Right lobe of liver (tissue), 6 donors: ENCODE measurements at regions not wholly inside any gene's neighbourhood (a gene's known extent, or its start where the extent isn't known, plus 50 kb on each side); places are given as distances from the start of the nearest gene placed in this dataset.
"Not testable (repeated sequence)": the region's sequence is repeated elsewhere in the genome, so short reads cannot be mapped to it uniquely, and the experiment has no call there.

ENCODE experiments used
- ATAC-seq, 4 donors: fragments of 200-7000 bp; cut with Tn5 transposase; one replicate each; pipeline ENCODE4 v1.9.1; 2020; ENCODE audit warnings: mild to moderate bottlenecking in 4 of 4, moderate library complexity in 4 of 4
- DNase-seq, 3 donors: peaks; one replicate each; pipeline ENCODE4 v3.0.0-alpha.2; 2020
- H3K27ac ChIP-seq, 3 donors: fragments of 200-600 bp; one replicate each; pipeline ENCODE4 v1.8.0; 2022
- H3K27me3 ChIP-seq, 2 donors: fragments of 200-600 bp; one replicate each; pipeline ENCODE4 v1.8.0; 2022
- H3K36me3 ChIP-seq, 4 donors: fragments of 200-600 bp; sonication (generic) in 1 of 4; one replicate each; pipeline versions ENCODE4 v1.5.1 to v1.8.0; 2017 to 2022; ENCODE audit warnings: control low read depth in 1 of 4
- H3K4me1 ChIP-seq, 4 donors: fragments of 200-600 bp; sonication (generic) in 1 of 4; one replicate each; pipeline versions ENCODE4 v1.5.1 to v1.8.0; 2017 to 2022; ENCODE audit warnings: control low read depth in 1 of 4
- H3K4me3 ChIP-seq, 3 donors: fragments of 200-600 bp; one replicate each; pipeline ENCODE4 v1.8.0; 2022
- H3K9me3 ChIP-seq, 4 donors: fragments of 200-600 bp; sonication (generic) in 1 of 4; one replicate each; pipeline versions ENCODE4 v1.5.1 to v1.8.0; 2017 to 2022; ENCODE audit warnings: control low read depth in 1 of 4
- CTCF ChIP-seq, 4 donors: fragments of 200-600 bp in 3 of 4; fragments of 450-650 bp in 1 of 4; IDR thresholded peaks; one replicate each; pipeline versions ENCODE4 v1.5.1 to v1.8.0; 2016 to 2022; ENCODE audit warnings: antibody characterized with exemption in 4 of 4, mild to moderate bottlenecking in 2 of 4
- POLR2A ChIP-seq: fragments of 450-650 bp; IDR thresholded peaks from one replicate; pipeline ENCODE4 v1.6.1; 2017; ENCODE audit warnings: antibody characterized with exemption, mild to moderate bottlenecking
- WGBS: methylation state at CpG from one replicate; pipeline ENCODE4 v1.1.6; 2018; ENCODE audit warnings: low coverage, low lambda C conversion rate; ENCODE audit not compliant: insufficient coverage; ENCODE audit errors: missing lambda C conversion rate; 5-methylcytosine and 5-hydroxymethylcytosine counted together
- intact Hi-C, 2 donors: fragments of 100-400 bp; cut with DNase I; formaldehyde crosslinking; loops; one replicate each; pipeline versions ENCODE4 v1.11.2 to v1.14.1; 2022
- donor health status: DM: no; HTN: yes; CAD: no.
- donor health status: DM: no; HTN: no; CAD: no.
- donor health status: DM: no; HTN: no; CAD: no.
- donor health status: DM: no; HTN: yes; CAD: no.
- donor health status: DM: no; HTN: yes; CAD: no.

DNA sequence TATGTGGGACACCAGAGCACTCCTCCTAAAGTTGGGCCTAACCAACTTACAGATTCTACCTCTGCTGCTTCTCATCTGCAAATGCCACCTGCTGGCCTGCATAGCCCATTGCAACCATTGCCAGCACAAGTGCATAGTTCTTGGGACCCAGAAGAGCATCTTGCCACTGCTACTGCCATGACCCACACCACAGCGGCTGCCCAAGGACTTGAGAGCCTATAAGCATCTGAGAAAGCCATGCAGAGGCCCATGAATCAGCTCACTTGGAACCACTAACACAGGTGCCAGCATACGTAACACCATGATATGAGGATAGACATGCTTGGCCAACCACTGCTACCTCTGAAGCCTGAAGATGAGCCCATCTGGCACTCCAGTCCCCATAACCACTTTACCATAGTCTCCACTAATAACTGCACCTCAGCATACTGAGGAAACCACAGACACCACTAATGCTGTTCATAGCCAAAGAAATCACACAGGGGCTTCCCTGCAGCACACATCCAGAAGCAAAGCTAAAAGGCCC is 258.1 kb upstream of the AGTR2 start:
- H3K9me3 ChIP-seq = no peaks in the 10 kb centered on the region
- no peak overlapping the region for H3K4me3 ChIP-seq
- intact Hi-C loops = no loop called here
- peak; percentile 25 to 47 (median 31) for TF ChIP-seq CTCF (IDR thresholded peaks at IDR 0.05)
- no peak for TF ChIP-seq POLR2A
- no peaks in the 10 kb centered on the region for H3K36me3 ChIP-seq
- no peaks in the 10 kb centered on the region for H3K27me3 ChIP-seq
- DNase-seq (no peak), ATAC-seq (peak in 3 of 4 donors; percentile 47 to 59 (median 58))
- H3K27ac ChIP-seq = no peak overlapping the region
- peaks cover 0 to 4% (median 0%) of the 10 kb centered on the region in 4 donors for H3K4me1 ChIP-seq
- WGBS = 80% methylated on average over 1 of the region's 2 CpGs

DNA sequence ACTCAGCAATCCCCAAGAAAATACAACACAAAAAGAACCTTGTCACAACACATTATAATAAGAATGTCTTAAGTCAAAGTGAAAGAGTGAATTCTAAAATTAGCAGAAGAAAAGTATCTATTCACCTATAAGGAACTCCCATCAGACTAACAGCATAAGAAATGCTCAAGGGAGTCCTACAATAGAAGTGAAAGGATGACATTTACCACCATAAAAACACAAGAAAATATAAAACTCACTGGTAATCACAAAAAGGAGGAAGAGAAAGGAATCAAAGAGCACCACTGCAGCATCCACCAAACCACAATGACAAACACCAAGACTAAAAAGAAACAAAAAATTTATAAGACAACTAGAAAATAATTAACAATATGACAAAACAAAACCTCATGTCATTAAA is 257.0 kb upstream of the AGTR2 start:
- peaks cover 0 to 3% (median 0%) of the 10 kb centered on the region in 4 donors for H3K4me1 ChIP-seq
- ATAC-seq = no peak
- H3K27me3 ChIP-seq = no peaks in the 10 kb centered on the region
- H3K36me3 ChIP-seq = no peaks in the 10 kb centered on the region
- no peaks in the 10 kb centered on the region for H3K9me3 ChIP-seq
- TF ChIP-seq CTCF (IDR thresholded peaks at IDR 0.05) = no peak
- no peak for DNase-seq
- no peak overlapping the region for H3K4me3 ChIP-seq
- H3K27ac ChIP-seq = no peak overlapping the region
- intact Hi-C loops = no loop called here

DNA sequence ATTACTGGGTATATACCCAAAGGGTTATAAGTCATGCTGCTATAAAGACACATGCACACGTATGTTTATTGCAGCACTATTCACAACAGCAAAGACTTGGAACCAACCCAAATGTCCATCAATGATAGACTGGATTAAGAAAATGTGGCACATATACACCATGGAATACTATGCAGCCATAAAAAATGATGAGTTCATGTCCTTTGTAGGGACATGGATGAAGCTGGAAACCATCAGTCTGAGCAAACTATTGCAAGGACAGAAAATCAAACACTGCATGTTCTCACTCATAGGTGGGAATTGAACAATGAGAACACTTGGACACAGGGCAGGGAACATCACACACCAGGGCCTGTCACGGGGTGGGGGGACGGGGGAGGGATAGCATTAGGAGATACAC is 254.9 kb upstream of the AGTR2 start:
- 86% methylated on average over 3 of the region's 3 CpGs for WGBS
- ATAC-seq, DNase-seq, H3K9me3 ChIP-seq, H3K4me3 ChIP-seq, intact Hi-C loops, H3K27ac ChIP-seq, H3K4me1 ChIP-seq, H3K36me3 ChIP-seq, H3K27me3 ChIP-seq: not testable (repeated sequence)

- no peak for DNase-seq
- H3K36me3 ChIP-seq = no peaks in the 10 kb centered on the region
- no peak for ATAC-seq
- 50% methylated on average over 1 of the region's 1 CpG for WGBS
- H3K27ac ChIP-seq = no peak overlapping the region
- TF ChIP-seq CTCF (IDR thresholded peaks at IDR 0.05) (no peak), POLR2A (no peak)
- no peaks in the 10 kb centered on the region for H3K27me3 ChIP-seq
- H3K4me1 ChIP-seq = no peaks in the 10 kb centered on the region
- H3K4me3 ChIP-seq = no peak overlapping the region
- intact Hi-C loops = no loop called here
- H3K9me3 ChIP-seq = peaks cover 0 to 29% (median 7%) of the 10 kb centered on the region in 4 donors
Observed at GRCh38 chrX:115929480-115929879, 241.1 kb upstream of the AGTR2 start.

GRCh38 chrX:115936008-115936407 is 234.5 kb upstream of the AGTR2 start:
- no peak for TF ChIP-seq POLR2A
- no peak for TF ChIP-seq CTCF (IDR thresholded peaks at IDR 0.05)
- DNase-seq = no peak
- no peaks in the 10 kb centered on the region for H3K27me3 ChIP-seq
- no peak for ATAC-seq
- H3K4me3 ChIP-seq = no peak overlapping the region
- no peaks in the 10 kb centered on the region for H3K9me3 ChIP-seq
- intact Hi-C loops = no loop called here
- WGBS = 50% methylated on average over 2 of the region's 5 CpGs
- H3K36me3 ChIP-seq = peaks cover 0 to 5% (median 0%) of the 10 kb centered on the region in 4 donors
- no peak overlapping the region for H3K27ac ChIP-seq
- H3K4me1 ChIP-seq = peaks cover 0 to 5% (median 0%) of the 10 kb centered on the region in 4 donors
